Activated CD8-positive, alpha-beta memory T cell treated with anti-CD3 and anti-CD28 coated beads, Interleukin-2, amount 50 U/mL, for 4 hours (primary cell): ENCODE measurements at regions not wholly inside any gene's neighbourhood (a gene's known extent, or its start where the extent isn't known, plus 50 kb on each side); places are given as distances from the start of the nearest gene placed in this dataset.
"Not testable (repeated sequence)": the region's sequence is repeated elsewhere in the genome, so short reads cannot be mapped to it uniquely, and the experiment has no call there.

ENCODE experiments used
- DNase-seq: peaks from one replicate; pipeline ENCODE4 v3.0.0-alpha.2; 2020

- DNase-seq = no peak
Measured at GRCh38 chr5:24145806-24146205, 499.0 kb downstream of the CDH10 start.

GRCh38 chr5:24161559-24161958 lies 483.2 kb downstream of the CDH10 start:
- no peak for DNase-seq

GRCh38 chr5:24162343-24162742 lies 482.4 kb downstream of the CDH10 start:
- DNase-seq = no peak

GRCh38 chr5:24163091-24163490 lies 481.7 kb downstream of the CDH10 start:
- no peak for DNase-seq

GRCh38 chr5:24167806-24168205 lies 477.0 kb downstream of the CDH10 start:
- no peak for DNase-seq

GRCh38 chr5:24170026-24170425 lies 474.8 kb downstream of the CDH10 start:
- DNase-seq = no peak

GRCh38 chr5:24170930-24171329 lies 473.8 kb downstream of the CDH10 start:
- DNase-seq = not testable (repeated sequence)

GRCh38 chr5:24177821-24178220 lies 467.0 kb downstream of the CDH10 start:
- DNase-seq = no peak

GRCh38 chr5:24183981-24184380 lies 460.8 kb downstream of the CDH10 start:
- DNase-seq = no peak

- no peak for DNase-seq
Measured at GRCh38 chr5:24188216-24188925, 456.4 kb downstream of the CDH10 start.

- no peak for DNase-seq
Measured at GRCh38 chr5:24196789-24197188, 448.0 kb downstream of the CDH10 start.

GRCh38 chr5:24208686-24209106 lies 436.1 kb downstream of the CDH10 start:
- DNase-seq = no peak

GRCh38 chr5:24215114-24215513 lies 429.7 kb downstream of the CDH10 start:
- DNase-seq = no peak

GRCh38 chr5:24222876-24223275 lies 421.9 kb downstream of the CDH10 start:
- no peak for DNase-seq

GRCh38 chr5:24225051-24225450 lies 419.7 kb downstream of the CDH10 start:
- DNase-seq = no peak

GRCh38 chr5:24226479-24226878 lies 418.3 kb downstream of the CDH10 start:
- DNase-seq = no peak

- DNase-seq = not testable (repeated sequence)
Measured at GRCh38 chr5:24227881-24228280, 416.9 kb downstream of the CDH10 start.

- no peak for DNase-seq
Measured at GRCh38 chr5:24232041-24232440, 412.7 kb downstream of the CDH10 start.

GRCh38 chr5:24232929-24233498 lies 411.8 kb downstream of the CDH10 start:
- DNase-seq = no peak

GRCh38 chr5:24235946-24236345 lies 408.8 kb downstream of the CDH10 start:
- no peak for DNase-seq

GRCh38 chr5:24245821-24246220 lies 399.0 kb downstream of the CDH10 start:
- DNase-seq = no peak

- DNase-seq = no peak
Measured at GRCh38 chr5:24264547-24264946, 380.2 kb downstream of the CDH10 start.

GRCh38 chr5:24265306-24265705 lies 379.5 kb downstream of the CDH10 start:
- no peak for DNase-seq

GRCh38 chr5:24268482-24269056 lies 376.2 kb downstream of the CDH10 start:
- DNase-seq = no peak
